ENCODE measurements at regions not wholly inside any gene's neighbourhood (a gene's known extent, or its start where the extent isn't known, plus 50 kb on each side); places are given as distances from the start of the nearest gene placed in this dataset.

GRCh38 chr9:19656704-19657103, 132.1 kb downstream of the SLC24A2 start:
- DNase-seq (no peak), ATAC-seq (no peak)
- H3K4me1 ChIP-seq: no peaks in the 10 kb centered on the region
- 53% methylated on average over 4 of the region's 4 CpGs for WGBS (ENCODE audit: insufficient coverage, low coverage, low lambda C conversion rate, missing lambda C conversion rate)
- H3K27ac ChIP-seq: no peak overlapping the region
- no peaks in the 10 kb centered on the region for H3K27me3 ChIP-seq
- no peaks in the 10 kb centered on the region for H3K36me3 ChIP-seq
- H3K9me3 ChIP-seq: no peaks in the 10 kb centered on the region
- intact Hi-C loops (cut with DNase I): no loop called here
- TF ChIP-seq POLR2A (IDR thresholded peaks at IDR 0.05): no peak
- TF ChIP-seq CTCF (IDR thresholded peaks at IDR 0.05): no peak
- no peak overlapping the region for H3K4me3 ChIP-seq

GRCh38 chr9:19651681-19652080, 137.2 kb downstream of the SLC24A2 start:
- intact Hi-C loops (cut with DNase I): no loop called here
- no peak overlapping the region for H3K4me3 ChIP-seq
- WGBS (ENCODE audit: insufficient coverage, low coverage, low lambda C conversion rate, missing lambda C conversion rate): 59% methylated on average over 7 of the region's 7 CpGs
- no peak overlapping the region for H3K27ac ChIP-seq
- H3K27me3 ChIP-seq: no peaks in the 10 kb centered on the region
- TF ChIP-seq CTCF (IDR thresholded peaks at IDR 0.05) (no peak), POLR2A (IDR thresholded peaks at IDR 0.05) (no peak)
- no peak for DNase-seq
- no peaks in the 10 kb centered on the region for H3K36me3 ChIP-seq
- H3K4me1 ChIP-seq: no peaks in the 10 kb centered on the region
- no peaks in the 10 kb centered on the region for H3K9me3 ChIP-seq
- ATAC-seq: no peak

- no peak overlapping the region for H3K27ac ChIP-seq
- DNase-seq (no peak), ATAC-seq (no peak)
- intact Hi-C loops (cut with DNase I): no loop called here
- H3K36me3 ChIP-seq: no peaks in the 10 kb centered on the region
- TF ChIP-seq POLR2A (IDR thresholded peaks at IDR 0.05) (no peak), CTCF (IDR thresholded peaks at IDR 0.05) (no peak)
- no peak overlapping the region for H3K4me3 ChIP-seq
- H3K27me3 ChIP-seq: no peaks in the 10 kb centered on the region
- WGBS (ENCODE audit: insufficient coverage, low coverage, low lambda C conversion rate, missing lambda C conversion rate): 15% methylated on average over 2 of the region's 2 CpGs
- no peaks in the 10 kb centered on the region for H3K4me1 ChIP-seq
- H3K9me3 ChIP-seq: no peaks in the 10 kb centered on the region
These were observed 138.5 kb downstream of the SLC24A2 start for GRCh38 chr9:19650312-19650711.

- no peaks in the 10 kb centered on the region for H3K4me1 ChIP-seq
- 42% methylated on average over 4 of the region's 4 CpGs for WGBS (ENCODE audit: insufficient coverage, low coverage, low lambda C conversion rate, missing lambda C conversion rate)
- intact Hi-C loops (cut with DNase I): no loop called here
These were observed 139.3 kb downstream of the SLC24A2 start for GRCh38 chr9:19649336-19650041.

More at GRCh38 chr9:19649336-19650041, 139.3 kb downstream of the SLC24A2 start:
- Histone ChIP-seq H3K4me3 (no peak overlapping the region), H3K27ac (no peak overlapping the region), H3K36me3 (no peaks in the 10 kb centered on the region), H3K27me3 (no peaks in the 10 kb centered on the region), H3K9me3 (no peaks in the 10 kb centered on the region)
- ATAC-seq (no peak), DNase-seq (no peak)
- no peak for TF ChIP-seq CTCF (IDR thresholded peaks at IDR 0.05)
- no peak for TF ChIP-seq POLR2A (IDR thresholded peaks at IDR 0.05)

Data from right lobe of liver (tissue), 6 donors.